SK-N-MC (cell line): ENCODE measurements at regions not wholly inside any gene's neighbourhood (a gene's known extent, or its start where the extent isn't known, plus 50 kb on each side); places are given as distances from the start of the nearest gene placed in this dataset.

Experiments used
- EZH2 ChIP-seq: fragments of 200-600 bp; sonication (generic); IDR thresholded peaks from one replicate; pipeline ENCODE4 v1.6.1; 2017; ENCODE audit warnings: antibody characterized with exemption
- FOXP2 ChIP-seq: optimal IDR thresholded peaks from 2 replicates; pipeline ENCODE3; 2011; ENCODE audit warnings: mild to moderate bottlenecking, moderate library complexity; ENCODE audit not compliant: insufficient read depth; ENCODE audit errors: extremely low read length, control extremely low read depth
- POLR2AphosphoS5 ChIP-seq: IDR thresholded peaks from 2 replicates; pipeline ENCODE4 v1.6.1; 2012; ENCODE audit warnings: mild to moderate bottlenecking, low read depth, low read length, borderline replicate concordance

- TF ChIP-seq POLR2AphosphoS5: peak; percentile 18; the same call in 1 of the 2 replicates
- no peak for TF ChIP-seq EZH2
- no peak for TF ChIP-seq FOXP2
Observed at GRCh38 chr4:163768014-163768413, 273.5 kb downstream of the TMA16 start.
